RWPE1 (cell line): ENCODE measurements at regions not wholly inside any gene's neighbourhood (a gene's known extent, or its start where the extent isn't known, plus 50 kb on each side); places are given as distances from the start of the nearest gene placed in this dataset.

Experiments used
- CTCF ChIA-PET: fragments of 350-600 bp; sonication (Branson Sonifier 250); formaldehyde crosslinking; extraction: SDS; loops from one replicate; lab custom pipeline; 2021; lab: Yijun Ruan, JAX
- POLR2A ChIA-PET: fragments of 400-600 bp; formaldehyde crosslinking; extraction: SDS; loops from one replicate; lab custom pipeline; 2020; ENCODE audit warnings: antibody characterized with exemption; ENCODE audit not compliant: low non-redundant PET; lab: Yijun Ruan, JAX
- DNase-seq: peaks from one replicate; pipeline ENCODE4 v3.0.0; 2012; ENCODE audit warnings: low spot score
- H3K27ac ChIP-seq: fragments of 450-650 bp; 2 replicates; pipeline ENCODE4 v1.5.1; 2017
- TF ChIP-seq, protein P1 (sequence below): fragments of 450-650 bp; conservative IDR thresholded peaks from 2 replicates; pipeline ENCODE4 v1.5.1; 2017; ENCODE audit warnings: low read depth, mild to moderate bottlenecking

DNA sequence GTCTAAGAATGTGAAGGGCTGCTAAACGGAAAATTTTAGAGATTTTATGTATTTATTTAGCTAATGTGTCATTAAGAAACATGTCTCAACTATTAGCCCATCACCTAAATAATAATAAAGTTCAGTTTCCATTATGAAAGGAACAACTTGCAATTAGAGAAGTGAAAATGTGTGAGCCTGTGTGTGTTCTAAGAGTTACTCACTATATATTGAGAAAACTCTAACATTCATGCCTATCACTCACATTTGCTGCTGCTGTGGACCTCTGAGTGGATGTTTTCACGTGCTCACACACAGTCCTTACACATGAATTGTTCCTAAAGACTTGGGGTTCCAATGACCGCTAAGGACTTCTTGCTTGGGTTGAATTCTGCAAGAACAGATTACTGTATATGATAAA, 364.0 kb downstream of the TMA16 start:
- ChIA-PET CTCF (no interaction called here), POLR2A (no interaction called here)
- DNase-seq: no peak
- TF ChIP-seq, protein P1, sequence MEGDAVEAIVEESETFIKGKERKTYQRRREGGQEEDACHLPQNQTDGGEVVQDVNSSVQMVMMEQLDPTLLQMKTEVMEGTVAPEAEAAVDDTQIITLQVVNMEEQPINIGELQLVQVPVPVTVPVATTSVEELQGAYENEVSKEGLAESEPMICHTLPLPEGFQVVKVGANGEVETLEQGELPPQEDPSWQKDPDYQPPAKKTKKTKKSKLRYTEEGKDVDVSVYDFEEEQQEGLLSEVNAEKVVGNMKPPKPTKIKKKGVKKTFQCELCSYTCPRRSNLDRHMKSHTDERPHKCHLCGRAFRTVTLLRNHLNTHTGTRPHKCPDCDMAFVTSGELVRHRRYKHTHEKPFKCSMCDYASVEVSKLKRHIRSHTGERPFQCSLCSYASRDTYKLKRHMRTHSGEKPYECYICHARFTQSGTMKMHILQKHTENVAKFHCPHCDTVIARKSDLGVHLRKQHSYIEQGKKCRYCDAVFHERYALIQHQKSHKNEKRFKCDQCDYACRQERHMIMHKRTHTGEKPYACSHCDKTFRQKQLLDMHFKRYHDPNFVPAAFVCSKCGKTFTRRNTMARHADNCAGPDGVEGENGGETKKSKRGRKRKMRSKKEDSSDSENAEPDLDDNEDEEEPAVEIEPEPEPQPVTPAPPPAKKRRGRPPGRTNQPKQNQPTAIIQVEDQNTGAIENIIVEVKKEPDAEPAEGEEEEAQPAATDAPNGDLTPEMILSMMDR: no peak
- no peak overlapping the region for H3K27ac ChIP-seq

DNA sequence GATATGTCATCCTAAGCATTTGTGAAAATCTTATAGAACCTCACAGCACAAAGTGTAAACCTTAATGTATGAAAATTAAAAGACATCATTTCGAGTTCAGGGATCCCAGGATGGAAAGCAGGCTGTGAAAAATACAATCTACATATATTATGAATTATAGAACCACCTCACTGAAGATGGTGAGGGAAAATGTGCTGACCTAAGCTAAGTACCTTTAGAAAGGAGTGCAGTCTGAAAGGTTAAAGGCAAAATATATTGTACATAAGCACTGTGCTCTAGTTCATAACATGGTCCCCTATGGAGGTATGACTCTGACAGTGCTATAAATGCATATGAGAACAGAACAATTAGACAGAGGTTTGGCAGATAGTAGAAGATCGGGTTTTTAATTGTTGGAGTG, 368.6 kb downstream of the TMA16 start:
- TF ChIP-seq, protein P1: no peak
- no peak for DNase-seq
- ChIA-PET POLR2A (no interaction called here), CTCF (no interaction called here)
- no peak overlapping the region for H3K27ac ChIP-seq

DNA sequence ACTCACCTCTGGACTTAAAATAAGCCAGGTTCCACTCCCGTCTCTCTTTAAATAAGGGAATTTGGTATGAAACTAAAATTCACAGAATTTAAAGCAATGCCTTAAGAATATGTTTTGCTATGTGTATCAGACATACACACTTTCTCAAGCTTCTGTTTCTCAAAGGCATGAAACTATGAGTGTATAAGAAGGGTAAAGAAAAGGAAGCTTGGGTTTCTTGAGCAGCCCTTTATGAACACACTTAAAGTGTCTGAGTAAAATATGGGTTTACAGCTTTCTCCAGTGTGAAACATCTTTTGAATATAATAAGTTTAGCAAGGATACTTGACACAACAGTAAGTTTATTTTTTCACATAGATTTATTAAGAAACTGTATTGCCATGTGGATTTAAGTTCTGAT, 370.5 kb downstream of the TMA16 start:
- POLR2A ChIA-PET: no interaction called here
- TF ChIP-seq, protein P1: no peak
- no peak overlapping the region for H3K27ac ChIP-seq
- CTCF ChIA-PET: no interaction called here
- DNase-seq: no peak

DNA sequence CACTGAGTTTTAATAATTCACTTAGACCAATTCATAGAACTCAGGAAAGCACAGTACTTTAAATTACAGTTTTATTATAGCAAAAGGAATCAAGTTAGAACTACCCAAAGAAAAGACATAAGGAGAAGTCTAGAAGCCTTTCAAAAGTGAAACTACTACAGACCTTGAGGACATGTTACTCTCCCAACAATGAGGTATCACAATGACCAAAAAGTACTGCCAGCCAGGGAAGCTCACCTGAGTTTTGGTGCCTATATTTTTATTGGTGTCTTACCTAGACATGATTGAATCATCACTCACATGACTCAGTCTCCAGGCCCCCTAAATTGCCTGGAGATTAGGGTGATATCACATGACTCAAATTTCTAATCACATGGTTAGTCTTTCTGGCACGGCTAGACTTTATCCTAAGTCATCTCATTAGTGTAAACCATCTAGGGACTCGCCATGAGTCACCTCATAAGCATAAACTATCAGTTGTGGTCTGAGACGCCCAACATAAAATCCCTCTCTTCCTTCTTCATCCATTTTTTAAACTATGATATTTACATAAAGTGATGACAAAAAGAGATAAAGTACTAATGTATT, 372.3 kb downstream of the TMA16 start:
- TF ChIP-seq, protein P1: no peak
- ChIA-PET CTCF (interaction anchor here (0.8 kb wide), 1 partner anchor 22 kb away, joined by 4 read pairs; no protein-coding TSS in a partner anchor), POLR2A (no interaction called here)
- peak; percentile 37 for DNase-seq
- no peak overlapping the region for H3K27ac ChIP-seq

GRCh38 chr4:163868445-163868844, 374.0 kb downstream of the TMA16 start:
- no peak for DNase-seq
- POLR2A ChIA-PET: no interaction called here
- TF ChIP-seq, protein P1: no peak
- H3K27ac ChIP-seq: no peak overlapping the region
- CTCF ChIA-PET: no interaction called here

DNA sequence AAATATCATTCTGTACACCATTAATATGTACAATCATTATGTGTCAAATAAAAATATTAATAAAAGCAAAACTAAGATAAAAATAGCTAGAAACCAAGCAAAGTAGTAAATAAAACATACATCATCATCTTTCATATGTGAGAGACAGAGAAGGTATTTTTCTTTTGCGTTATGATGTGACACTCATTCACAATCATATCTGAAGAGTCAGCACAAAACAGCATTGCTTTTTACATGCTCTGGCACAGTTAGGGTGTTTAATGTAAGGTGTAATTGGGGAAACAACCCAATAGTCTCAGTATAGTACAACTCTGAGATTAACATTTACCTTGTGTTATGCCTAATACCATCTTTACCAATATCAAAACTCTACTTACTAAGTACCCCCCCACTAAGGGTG, 376.6 kb downstream of the TMA16 start:
- POLR2A ChIA-PET: no interaction called here
- CTCF ChIA-PET: no interaction called here
- TF ChIP-seq, protein P1: no peak
- DNase-seq: no peak
- no peak overlapping the region for H3K27ac ChIP-seq
